GM21447 (cell line): ENCODE measurements at regions not wholly inside any gene's neighbourhood (a gene's known extent, or its start where the extent isn't known, plus 50 kb on each side); places are given as distances from the start of the nearest gene placed in this dataset.
"Not testable (repeated sequence)": the region's sequence is repeated elsewhere in the genome, so short reads cannot be mapped to it uniquely, and the experiment has no call there.

ENCODE experiments used
- ATAC-seq: cut with Tn5 transposase; IDR thresholded peaks from one replicate; pipeline ENCODE4 v1.9.1; 2021; ENCODE audit not compliant: unreplicated experiment

DNA sequence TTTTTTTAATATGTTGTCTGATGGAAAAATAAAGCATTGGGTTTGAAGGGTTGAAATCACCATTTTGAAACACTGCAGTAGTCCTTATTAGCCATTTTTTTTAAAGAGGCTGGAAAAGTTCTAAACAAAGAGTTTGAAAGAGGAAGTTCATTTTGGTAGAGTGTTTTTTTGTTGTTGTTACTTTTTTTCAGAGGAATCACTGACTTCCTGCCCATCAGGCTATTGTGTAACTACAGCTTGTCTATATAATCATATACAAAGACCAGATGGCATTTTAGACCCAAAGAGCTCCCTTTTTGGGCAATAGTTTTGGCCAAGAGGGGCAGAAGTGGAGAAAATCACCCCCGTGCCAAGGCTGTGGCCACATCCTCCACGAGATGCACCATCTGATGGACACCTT lies 818.5 kb upstream of the AMELY start:
- ATAC-seq = no peak

- ATAC-seq = no peak
Measured at GRCh38 chrY:7729318-7730011, 817.9 kb upstream of the AMELY start.

GRCh38 chrY:7728935-7729317 lies 817.4 kb upstream of the AMELY start:
- no peak for ATAC-seq

DNA sequence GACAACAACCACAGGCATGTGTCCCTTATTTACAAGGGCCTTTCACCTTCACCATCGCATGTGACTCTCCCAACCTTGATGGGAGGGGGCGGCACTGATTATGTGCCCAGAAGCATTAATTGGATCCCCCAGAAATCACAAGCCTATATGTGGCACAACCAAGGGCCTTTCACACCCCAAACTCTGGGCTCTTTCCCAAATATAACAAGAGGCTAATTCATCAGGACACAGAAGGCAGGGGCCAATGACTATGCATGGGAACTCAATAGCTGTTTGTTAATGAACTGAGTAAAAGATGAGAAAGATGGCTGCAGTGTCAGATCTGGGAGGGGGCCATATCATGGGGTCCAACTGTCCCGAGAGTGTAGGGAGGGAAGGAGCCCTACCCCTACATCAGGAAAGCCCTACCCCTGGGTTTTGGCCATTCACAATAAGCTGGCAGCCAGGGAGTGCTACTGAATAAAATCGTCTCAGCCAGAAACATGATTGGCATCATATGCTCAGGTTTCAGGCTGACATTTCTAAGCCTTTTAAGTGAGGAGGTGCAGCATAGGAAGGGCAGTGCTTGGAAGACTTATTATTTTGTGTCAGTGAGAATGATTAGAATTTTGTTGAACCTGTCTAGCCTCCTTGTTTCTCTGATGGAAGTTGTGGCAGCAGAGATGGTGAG lies 814.4 kb upstream of the AMELY start:
- no peak for ATAC-seq

DNA sequence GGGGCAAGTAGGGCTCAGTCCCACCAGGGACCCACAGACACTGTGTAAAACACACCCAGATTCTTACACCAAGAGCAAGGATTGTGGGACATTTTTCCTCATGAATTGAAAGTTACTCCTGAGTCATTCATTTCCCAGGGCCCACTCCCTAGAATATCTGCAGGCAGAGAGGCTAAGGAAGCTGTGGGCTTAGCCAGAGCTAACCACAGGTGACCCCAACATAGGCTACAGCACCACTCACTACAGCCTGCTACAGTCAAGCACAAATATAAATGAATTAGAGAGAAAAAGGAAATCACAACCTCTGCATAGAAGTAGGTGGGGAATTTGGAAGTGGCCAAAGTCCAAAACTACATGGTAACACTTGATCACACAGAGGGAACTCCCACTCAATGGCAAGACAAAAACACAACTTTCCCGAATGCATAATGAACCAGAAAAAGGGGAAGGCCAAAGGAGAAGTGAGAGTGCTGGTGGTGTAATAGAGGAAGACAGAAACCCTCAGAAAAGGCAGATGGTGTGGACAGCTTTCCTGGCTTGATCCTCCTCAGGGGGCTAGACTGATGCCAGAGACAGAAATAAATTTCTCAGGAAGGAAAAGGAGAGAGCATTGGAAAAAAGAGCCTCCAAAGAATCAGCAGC lies 812.6 kb upstream of the AMELY start:
- ATAC-seq = peak; percentile 80

GRCh38 chrY:7723127-7723526 lies 811.6 kb upstream of the AMELY start:
- no peak for ATAC-seq

- no peak for ATAC-seq
Measured at GRCh38 chrY:7722566-7722965, 811.0 kb upstream of the AMELY start.

GRCh38 chrY:7720974-7721373 lies 809.4 kb upstream of the AMELY start:
- ATAC-seq = no peak

- ATAC-seq = no peak
Measured at GRCh38 chrY:7719271-7719670, 807.7 kb upstream of the AMELY start.

DNA sequence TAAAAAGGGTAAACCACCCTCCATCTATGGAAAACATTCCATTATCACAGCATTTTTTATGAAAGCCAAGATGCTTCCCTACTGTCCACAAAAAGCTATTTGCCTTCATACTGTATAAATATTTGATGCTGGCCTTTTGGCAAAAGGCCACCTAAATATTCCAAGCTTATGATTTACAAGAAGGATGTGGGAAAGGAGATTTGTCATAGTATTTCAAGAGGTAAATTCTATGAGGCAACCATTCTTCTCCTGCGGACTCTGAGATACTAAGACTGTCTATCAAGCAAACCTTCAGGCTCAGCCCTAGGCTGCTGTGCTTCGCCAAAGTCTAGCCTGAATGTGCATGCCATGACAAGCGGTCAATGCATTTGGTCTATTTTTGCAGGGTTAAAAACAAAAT lies 807.1 kb upstream of the AMELY start:
- no peak for ATAC-seq

GRCh38 chrY:7718126-7718525 lies 806.6 kb upstream of the AMELY start:
- ATAC-seq = no peak

- no peak for ATAC-seq
Measured at GRCh38 chrY:7714426-7714825, 802.9 kb upstream of the AMELY start.

DNA sequence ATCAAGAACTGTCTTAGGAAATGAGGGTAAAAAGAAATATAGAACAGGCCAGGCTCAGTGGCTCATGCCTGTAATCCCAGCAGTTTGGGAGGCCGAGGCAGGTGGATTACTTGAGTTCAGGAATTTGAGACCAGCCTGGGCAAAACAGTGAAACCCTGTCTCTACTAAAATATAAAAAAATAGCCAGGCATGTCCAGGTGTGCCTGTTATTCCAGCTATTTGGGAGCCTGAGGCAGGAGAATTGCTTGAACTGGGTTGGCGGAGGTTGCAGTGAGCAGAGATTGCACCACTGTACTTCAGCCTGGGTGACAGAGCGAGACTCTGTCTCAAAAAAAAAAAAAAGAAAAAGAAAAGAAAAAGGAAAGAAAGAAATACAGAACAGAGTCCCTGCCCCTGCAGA lies 802.2 kb upstream of the AMELY start:
- ATAC-seq = not testable (repeated sequence)

GRCh38 chrY:7712289-7712688 lies 800.7 kb upstream of the AMELY start:
- ATAC-seq = no peak

- no peak for ATAC-seq
Measured at GRCh38 chrY:7703578-7704140, 792.1 kb upstream of the AMELY start.

- ATAC-seq = no peak
Measured at GRCh38 chrY:7702481-7702880, 790.9 kb upstream of the AMELY start.

DNA sequence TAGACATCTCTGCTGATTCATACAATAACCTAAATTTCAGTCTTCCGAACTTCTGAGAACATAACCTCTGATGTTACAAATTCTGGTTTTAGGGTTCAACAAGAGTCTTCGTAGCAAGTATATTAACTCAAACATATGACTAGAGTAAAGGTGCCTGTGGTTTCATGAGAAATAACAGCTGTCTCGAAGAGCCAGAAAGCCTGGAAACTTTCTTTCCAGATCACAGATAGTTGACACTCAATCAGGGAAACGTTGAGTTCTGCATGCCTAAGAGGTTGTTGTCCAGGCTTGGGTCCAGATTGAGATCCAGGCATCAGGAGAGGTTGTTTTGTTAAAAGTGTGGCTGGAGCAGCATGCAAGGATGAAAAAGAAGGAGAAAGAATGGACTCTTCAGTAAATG lies 790.1 kb upstream of the AMELY start:
- no peak for ATAC-seq

- ATAC-seq = no peak
Measured at GRCh38 chrY:7697506-7697905, 786.0 kb upstream of the AMELY start.

- no peak for ATAC-seq
Measured at GRCh38 chrY:7692701-7693100, 781.1 kb upstream of the AMELY start.

DNA sequence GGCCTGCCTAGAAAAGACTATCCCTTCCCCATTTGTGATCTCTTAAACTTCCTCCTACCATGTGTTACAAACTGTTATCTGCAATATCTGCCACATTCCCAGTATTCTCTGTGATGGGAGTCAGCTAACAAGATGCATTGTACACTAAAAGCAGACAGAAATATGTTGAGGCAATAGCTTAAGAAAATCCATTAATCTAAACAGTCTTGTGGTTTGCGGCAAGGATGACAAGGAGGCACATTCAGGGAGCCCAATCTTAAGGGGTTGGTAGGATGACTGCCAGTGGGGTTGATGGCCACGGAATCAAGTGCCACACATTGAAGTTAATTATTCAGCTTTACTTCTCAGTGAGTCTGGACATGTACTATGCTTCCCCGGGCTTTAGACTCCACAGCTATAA lies 775.5 kb upstream of the AMELY start:
- no peak for ATAC-seq

DNA sequence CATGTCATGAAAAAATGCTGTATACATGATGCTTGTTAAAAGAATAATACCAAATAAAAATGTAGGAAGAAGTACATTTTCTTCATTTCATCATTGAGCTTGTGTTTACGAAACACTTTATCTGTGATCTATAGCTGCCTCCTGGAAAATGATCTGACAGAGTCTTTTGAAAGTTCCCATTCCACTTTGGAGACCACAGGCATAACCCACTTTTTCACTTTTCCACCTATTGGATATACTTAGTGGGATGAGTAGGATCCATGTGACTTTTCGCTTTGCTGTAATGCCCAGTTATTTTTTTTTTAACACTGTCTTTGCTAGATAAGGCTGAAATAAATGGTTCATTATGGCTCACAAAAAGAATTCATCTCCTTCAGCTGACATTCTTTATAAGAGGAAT lies 773.0 kb upstream of the AMELY start:
- ATAC-seq = no peak

GRCh38 chrY:7682386-7682785 lies 770.8 kb upstream of the AMELY start:
- no peak for ATAC-seq
